Right lobe of liver (tissue), 4 donors: ENCODE measurements at regions not wholly inside any gene's neighbourhood (a gene's known extent, or its start where the extent isn't known, plus 50 kb on each side); places are given as distances from the start of the nearest gene placed in this dataset.

Experiments used
- POLR2A ChIP-seq: fragments of 450-650 bp; IDR thresholded peaks from one replicate; pipeline ENCODE4 v1.6.1; 2017; ENCODE audit warnings: antibody characterized with exemption, mild to moderate bottlenecking
- TF ChIP-seq, protein P1 (sequence below), 4 donors: fragments of 200-600 bp in 3 of 4; fragments of 450-650 bp in 1 of 4; IDR thresholded peaks; one replicate each; pipeline versions ENCODE4 v1.5.1 to v1.8.0; 2016 to 2022; ENCODE audit warnings: antibody characterized with exemption in 4 of 4, mild to moderate bottlenecking in 2 of 4
- donor health status: DM: no; HTN: no; CAD: no.
- donor health status: DM: no; HTN: no; CAD: no.
- donor health status: DM: no; HTN: yes; CAD: no.

DNA sequence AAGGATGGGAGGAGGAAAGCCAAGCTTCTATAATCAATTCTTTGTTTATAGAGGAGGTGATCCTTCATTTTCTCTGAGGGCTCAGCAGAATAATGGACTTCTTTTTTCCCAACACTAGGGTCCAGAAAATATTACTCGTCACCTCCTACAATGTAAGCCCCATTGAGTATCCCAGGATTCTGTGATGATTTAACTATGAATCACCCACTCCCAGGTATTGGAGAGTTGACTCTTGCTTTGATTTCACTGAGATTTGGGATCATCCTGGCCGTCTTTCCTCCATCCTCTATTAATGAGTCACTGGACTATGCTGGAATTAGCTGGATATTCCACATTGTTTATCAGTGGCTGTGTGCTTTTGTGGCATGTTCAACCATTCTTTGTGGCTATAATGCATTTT lies 452.0 kb downstream of the NPIPA7 start:
- TF ChIP-seq, protein P1, sequence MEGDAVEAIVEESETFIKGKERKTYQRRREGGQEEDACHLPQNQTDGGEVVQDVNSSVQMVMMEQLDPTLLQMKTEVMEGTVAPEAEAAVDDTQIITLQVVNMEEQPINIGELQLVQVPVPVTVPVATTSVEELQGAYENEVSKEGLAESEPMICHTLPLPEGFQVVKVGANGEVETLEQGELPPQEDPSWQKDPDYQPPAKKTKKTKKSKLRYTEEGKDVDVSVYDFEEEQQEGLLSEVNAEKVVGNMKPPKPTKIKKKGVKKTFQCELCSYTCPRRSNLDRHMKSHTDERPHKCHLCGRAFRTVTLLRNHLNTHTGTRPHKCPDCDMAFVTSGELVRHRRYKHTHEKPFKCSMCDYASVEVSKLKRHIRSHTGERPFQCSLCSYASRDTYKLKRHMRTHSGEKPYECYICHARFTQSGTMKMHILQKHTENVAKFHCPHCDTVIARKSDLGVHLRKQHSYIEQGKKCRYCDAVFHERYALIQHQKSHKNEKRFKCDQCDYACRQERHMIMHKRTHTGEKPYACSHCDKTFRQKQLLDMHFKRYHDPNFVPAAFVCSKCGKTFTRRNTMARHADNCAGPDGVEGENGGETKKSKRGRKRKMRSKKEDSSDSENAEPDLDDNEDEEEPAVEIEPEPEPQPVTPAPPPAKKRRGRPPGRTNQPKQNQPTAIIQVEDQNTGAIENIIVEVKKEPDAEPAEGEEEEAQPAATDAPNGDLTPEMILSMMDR (IDR thresholded peaks at IDR 0.05), result no peak
- no peak for TF ChIP-seq POLR2A
